GM13976 (cell line): ENCODE measurements at regions not wholly inside any gene's neighbourhood (a gene's known extent, or its start where the extent isn't known, plus 50 kb on each side); places are given as distances from the start of the nearest gene placed in this dataset.
"Not testable (repeated sequence)": the region's sequence is repeated elsewhere in the genome, so short reads cannot be mapped to it uniquely, and the experiment has no call there.

Experiments used
- DNase-seq: peaks from one replicate; pipeline ENCODE4 v3.0.0; 2012; ENCODE audit warnings: low spot score
- in situ Hi-C: fragments of 300-500 bp; cut with MboI; formaldehyde crosslinking; loops from one replicate; pipeline ENCODE4 v1.12.0; 2022; ENCODE audit warnings: low sequenced_read_pairs, mixed read lengths, inconsistent platforms; ENCODE audit not compliant: unreplicated experiment
- TF ChIP-seq, protein P1 (sequence below): IDR thresholded peaks from 2 replicates; pipeline ENCODE4 v1.5.1; 2012; ENCODE audit warnings: borderline replicate concordance, mild to moderate bottlenecking; ENCODE audit not compliant: insufficient read depth; ENCODE audit errors: extremely low read depth, missing control alignments, control extremely low read depth

DNA sequence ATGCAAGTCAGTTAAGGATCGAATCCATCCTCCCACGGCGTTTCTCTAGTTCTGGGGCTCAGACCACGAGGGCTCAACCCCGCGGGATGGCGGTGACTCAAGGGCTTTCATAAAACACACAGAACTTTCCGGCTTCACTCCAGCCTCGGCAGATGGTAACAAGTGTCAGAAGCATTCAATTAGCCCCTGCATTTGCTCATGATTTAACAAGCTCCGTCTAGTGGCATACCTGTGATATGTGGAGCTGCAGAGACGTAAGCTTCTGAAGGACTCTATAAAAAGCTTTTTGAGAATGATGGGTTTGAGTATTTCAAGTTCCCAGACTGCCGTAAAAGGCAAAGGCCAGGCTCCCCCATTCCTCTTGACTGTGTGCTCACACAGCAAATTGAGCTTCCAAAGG is 91.3 kb upstream of the SEC14L1 start:
- TF ChIP-seq, protein P1, sequence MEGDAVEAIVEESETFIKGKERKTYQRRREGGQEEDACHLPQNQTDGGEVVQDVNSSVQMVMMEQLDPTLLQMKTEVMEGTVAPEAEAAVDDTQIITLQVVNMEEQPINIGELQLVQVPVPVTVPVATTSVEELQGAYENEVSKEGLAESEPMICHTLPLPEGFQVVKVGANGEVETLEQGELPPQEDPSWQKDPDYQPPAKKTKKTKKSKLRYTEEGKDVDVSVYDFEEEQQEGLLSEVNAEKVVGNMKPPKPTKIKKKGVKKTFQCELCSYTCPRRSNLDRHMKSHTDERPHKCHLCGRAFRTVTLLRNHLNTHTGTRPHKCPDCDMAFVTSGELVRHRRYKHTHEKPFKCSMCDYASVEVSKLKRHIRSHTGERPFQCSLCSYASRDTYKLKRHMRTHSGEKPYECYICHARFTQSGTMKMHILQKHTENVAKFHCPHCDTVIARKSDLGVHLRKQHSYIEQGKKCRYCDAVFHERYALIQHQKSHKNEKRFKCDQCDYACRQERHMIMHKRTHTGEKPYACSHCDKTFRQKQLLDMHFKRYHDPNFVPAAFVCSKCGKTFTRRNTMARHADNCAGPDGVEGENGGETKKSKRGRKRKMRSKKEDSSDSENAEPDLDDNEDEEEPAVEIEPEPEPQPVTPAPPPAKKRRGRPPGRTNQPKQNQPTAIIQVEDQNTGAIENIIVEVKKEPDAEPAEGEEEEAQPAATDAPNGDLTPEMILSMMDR, result no peak
- DNase-seq, result no peak
- in situ Hi-C loops, result no loop called here

DNA sequence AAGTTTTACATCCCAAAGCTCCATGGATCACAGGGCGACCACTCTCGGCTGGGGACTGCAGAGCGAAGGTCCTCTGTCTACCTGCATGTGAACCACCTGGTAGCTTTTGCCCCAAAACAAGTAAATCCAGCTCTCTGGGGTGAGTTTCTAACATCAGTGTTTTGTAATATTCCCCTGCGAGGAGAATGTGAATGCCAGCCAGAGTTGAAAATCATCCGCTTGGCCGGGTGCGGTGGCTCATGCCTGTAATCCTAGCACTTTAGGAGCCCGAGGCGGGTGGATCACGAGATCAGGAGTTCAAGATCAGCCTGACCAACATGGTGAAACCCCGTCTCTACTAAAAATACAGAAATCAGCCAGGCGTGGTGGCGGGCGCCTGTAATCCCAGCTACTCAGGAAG is 89.9 kb upstream of the SEC14L1 start:
- in situ Hi-C loops, DNase-seq: not testable (repeated sequence)

DNA sequence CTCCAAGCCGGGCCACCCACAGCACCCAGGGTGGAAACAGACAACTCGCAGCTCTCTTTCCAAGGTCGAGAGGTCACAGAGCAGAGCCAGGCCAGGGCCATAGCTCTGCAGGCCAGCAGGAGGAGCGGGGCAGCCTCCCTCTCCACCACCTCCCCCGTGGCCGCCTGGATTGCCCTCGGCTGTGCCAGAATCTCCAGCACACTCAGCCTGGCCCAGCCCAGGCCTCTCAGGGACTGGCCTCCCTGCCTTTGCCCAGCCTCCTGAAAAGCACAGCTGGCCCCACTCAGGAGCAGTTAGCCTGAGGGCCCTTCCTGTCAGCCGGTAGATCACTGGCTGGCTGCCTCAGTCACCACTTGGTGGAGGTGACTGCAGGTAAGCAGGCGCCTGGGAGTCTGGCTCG is 85.8 kb upstream of the SEC14L1 start:
- TF ChIP-seq, protein P1, result no peak
- in situ Hi-C loops, result no loop called here
- DNase-seq, result no peak

DNA sequence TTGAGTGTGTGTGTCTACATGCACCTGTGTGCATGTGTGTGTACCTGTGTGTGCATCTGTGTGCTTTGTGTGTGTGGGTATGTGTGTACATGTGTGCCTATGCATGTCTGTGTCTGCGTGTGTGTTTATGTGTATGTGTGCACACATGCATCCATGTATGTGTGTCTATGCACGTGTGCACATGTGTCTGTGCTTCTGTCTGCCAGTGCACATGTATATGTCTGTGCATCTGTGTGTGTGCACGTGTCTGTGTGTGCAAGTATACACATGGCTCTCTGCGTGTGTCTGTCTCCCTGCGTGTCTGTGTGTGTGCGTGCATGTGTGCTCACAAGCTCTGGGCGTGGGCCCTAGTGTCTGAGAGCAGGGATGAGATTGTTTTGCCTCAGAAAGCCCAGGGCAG is 85.3 kb upstream of the SEC14L1 start:
- in situ Hi-C loops, result no loop called here
- TF ChIP-seq, protein P1, result no peak
- no peak for DNase-seq

DNA sequence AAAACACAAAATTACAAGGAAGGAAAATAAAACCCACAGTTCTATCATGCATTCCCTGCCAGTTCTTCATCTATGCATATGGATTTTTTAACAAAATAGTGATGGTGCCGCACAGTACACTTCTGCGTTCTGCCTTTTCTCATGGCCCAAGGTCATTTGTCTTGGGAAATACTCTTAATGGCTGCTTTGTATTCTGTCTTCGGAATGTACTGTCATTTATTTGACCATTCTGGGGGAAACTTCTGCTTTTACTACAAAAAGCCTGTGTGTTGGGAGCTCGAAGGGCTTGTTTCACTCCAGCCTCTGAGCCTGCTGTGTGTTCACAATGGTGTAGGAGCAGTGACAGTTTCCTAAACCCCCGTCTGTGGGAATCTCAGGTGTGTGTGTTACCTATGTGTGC is 82.8 kb upstream of the SEC14L1 start:
- TF ChIP-seq, protein P1, result no peak
- DNase-seq, result no peak
- in situ Hi-C loops, result no loop called here

DNA sequence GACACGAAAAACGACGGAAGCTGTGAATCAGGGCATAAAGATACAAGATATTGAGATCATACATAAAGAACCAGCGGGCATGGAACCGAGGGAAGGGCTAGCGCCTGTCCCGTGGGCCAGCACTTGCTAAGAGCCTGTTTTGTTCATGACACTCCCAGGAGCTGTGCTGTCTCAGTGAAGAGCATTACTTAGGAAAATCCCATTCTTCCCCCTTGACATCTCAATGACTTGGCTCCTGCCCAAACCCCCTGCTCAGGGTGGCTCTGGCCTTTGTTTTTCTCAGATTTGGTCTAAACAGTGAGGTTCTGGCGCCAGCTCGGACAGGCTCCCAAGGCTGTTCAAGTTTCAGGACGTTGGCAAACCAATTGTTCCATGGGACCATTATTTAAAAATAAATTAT is 79.1 kb upstream of the SEC14L1 start:
- in situ Hi-C loops, result loop anchor here (10.0 kb wide), 1 partner anchor 197 kb away; the partner anchor contains the start of gene MGAT5B

DNA sequence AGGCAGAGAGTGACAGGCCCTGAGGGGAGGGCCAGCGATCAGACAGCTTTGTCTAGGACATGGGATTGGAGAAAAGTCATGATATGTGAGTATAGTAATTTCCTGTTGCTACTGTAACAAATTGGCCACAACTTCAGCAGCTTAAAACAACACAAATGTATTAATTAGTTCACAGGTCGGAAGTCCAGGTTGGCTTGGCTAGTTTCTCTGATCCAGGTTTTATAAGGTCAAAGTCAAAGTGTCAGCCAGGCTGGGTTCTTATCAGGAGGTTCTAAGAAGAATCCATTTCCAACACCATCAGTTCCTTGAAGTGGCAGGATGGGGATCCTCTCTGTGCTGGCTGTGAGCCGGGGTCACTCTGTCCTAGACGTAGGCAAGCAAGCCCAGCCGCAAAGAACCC is 76.2 kb upstream of the SEC14L1 start:
- TF ChIP-seq, protein P1, result no peak
- in situ Hi-C loops, result loop anchor here (10.0 kb wide), 1 partner anchor 200 kb away; the partner anchor contains the start of gene MGAT5B

More for the DNA sequence above, 79.1 kb upstream of the SEC14L1 start:
- TF ChIP-seq, protein P1, result no peak
- no peak for DNase-seq

DNA sequence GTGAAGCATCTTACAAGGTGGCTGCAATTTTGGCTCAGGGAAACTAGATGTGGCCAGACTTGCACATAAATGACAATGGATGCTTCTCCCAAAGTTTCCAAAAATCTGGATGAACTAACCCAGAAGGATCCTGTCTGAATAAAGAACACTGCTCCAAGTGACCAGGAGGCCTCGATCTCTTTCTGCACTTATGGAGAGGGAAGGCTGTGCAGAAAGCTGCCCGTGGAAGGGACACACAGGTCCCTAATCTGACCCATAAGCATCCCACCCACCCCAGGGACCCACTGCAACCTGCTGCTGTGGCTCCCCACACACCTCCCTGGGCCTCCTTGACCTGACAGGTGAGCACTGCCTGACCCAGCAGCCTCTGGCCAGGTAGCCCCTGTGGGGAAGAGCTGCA is 74.6 kb upstream of the SEC14L1 start:
- in situ Hi-C loops, result loop anchor here (10.0 kb wide), 1 partner anchor 201 kb away; the partner anchor contains the start of gene MGAT5B
- TF ChIP-seq, protein P1, result no peak
- no peak for DNase-seq

More for the DNA sequence above, 76.2 kb upstream of the SEC14L1 start:
- no peak for DNase-seq
